ENCODE measurements at regions not wholly inside any gene's neighbourhood (a gene's known extent, or its start where the extent isn't known, plus 50 kb on each side); places are given as distances from the start of the nearest gene placed in this dataset.

GRCh38 chr7:84412161-84412969 is 217.8 kb upstream of the SEMA3A start:
- DNase-seq (ENCODE audit: low spot score), result no peak

- no peak for DNase-seq (ENCODE audit: low spot score)
Observed at GRCh38 chr7:84399661-84400060, 205.1 kb upstream of the SEMA3A start.

- no peak for DNase-seq (ENCODE audit: low spot score)
Observed at GRCh38 chr7:84394219-84394618, 199.6 kb upstream of the SEMA3A start.

- no peak for DNase-seq (ENCODE audit: low spot score)
Observed at GRCh38 chr7:84393786-84394185, 199.2 kb upstream of the SEMA3A start.

- no peak for DNase-seq (ENCODE audit: low spot score)
Observed at GRCh38 chr7:84390845-84391244, 196.3 kb upstream of the SEMA3A start.

GRCh38 chr7:84389242-84389641 is 194.7 kb upstream of the SEMA3A start:
- DNase-seq (ENCODE audit: low spot score), result no peak

GRCh38 chr7:84387595-84387994 is 193.0 kb upstream of the SEMA3A start:
- DNase-seq (ENCODE audit: low spot score), result no peak

GRCh38 chr7:84384417-84384816 is 189.8 kb upstream of the SEMA3A start:
- no peak for DNase-seq (ENCODE audit: low spot score)

- DNase-seq (ENCODE audit: low spot score), result no peak
Observed at GRCh38 chr7:84379446-84379845, 184.9 kb upstream of the SEMA3A start.

- DNase-seq (ENCODE audit: low spot score), result no peak
Observed at GRCh38 chr7:84372712-84373111, 178.1 kb upstream of the SEMA3A start.

GRCh38 chr7:84372155-84372621 is 177.6 kb upstream of the SEMA3A start:
- DNase-seq (ENCODE audit: low spot score), result no peak

GRCh38 chr7:84370114-84370513 is 175.5 kb upstream of the SEMA3A start:
- no peak for DNase-seq (ENCODE audit: low spot score)

- DNase-seq (ENCODE audit: low spot score), result no peak
Observed at GRCh38 chr7:84368122-84368521, 173.5 kb upstream of the SEMA3A start.

- DNase-seq (ENCODE audit: low spot score), result no peak
Observed at GRCh38 chr7:84364708-84365107, 170.1 kb upstream of the SEMA3A start.

- DNase-seq (ENCODE audit: low spot score), result no peak
Observed at GRCh38 chr7:84363741-84364140, 169.2 kb upstream of the SEMA3A start.

- DNase-seq (ENCODE audit: low spot score), result no peak
Observed at GRCh38 chr7:84362828-84363227, 168.2 kb upstream of the SEMA3A start.

GRCh38 chr7:84362360-84362759 is 167.8 kb upstream of the SEMA3A start:
- no peak for DNase-seq (ENCODE audit: low spot score)

- DNase-seq (ENCODE audit: low spot score), result no peak
Observed at GRCh38 chr7:84354866-84355265, 160.3 kb upstream of the SEMA3A start.

- no peak for DNase-seq (ENCODE audit: low spot score)
Observed at GRCh38 chr7:84354030-84354429, 159.4 kb upstream of the SEMA3A start.

GRCh38 chr7:84339306-84339705 is 144.7 kb upstream of the SEMA3A start:
- no peak for DNase-seq (ENCODE audit: low spot score)

GRCh38 chr7:84337429-84337828 is 142.8 kb upstream of the SEMA3A start:
- no peak for DNase-seq (ENCODE audit: low spot score)

- DNase-seq (ENCODE audit: low spot score), result no peak
Observed at GRCh38 chr7:84336766-84337165, 142.2 kb upstream of the SEMA3A start.

- DNase-seq (ENCODE audit: low spot score), result no peak
Observed at GRCh38 chr7:84336303-84336702, 141.7 kb upstream of the SEMA3A start.

- no peak for DNase-seq (ENCODE audit: low spot score)
Observed at GRCh38 chr7:84331616-84332015, 137.0 kb upstream of the SEMA3A start.

Data from ureter (tissue), 1 donor.